ENCODE measurements at regions not wholly inside any gene's neighbourhood (a gene's known extent, or its start where the extent isn't known, plus 50 kb on each side); places are given as distances from the start of the nearest gene placed in this dataset.
"Not testable (repeated sequence)": the region's sequence is repeated elsewhere in the genome, so short reads cannot be mapped to it uniquely, and the experiment has no call there.

DNA sequence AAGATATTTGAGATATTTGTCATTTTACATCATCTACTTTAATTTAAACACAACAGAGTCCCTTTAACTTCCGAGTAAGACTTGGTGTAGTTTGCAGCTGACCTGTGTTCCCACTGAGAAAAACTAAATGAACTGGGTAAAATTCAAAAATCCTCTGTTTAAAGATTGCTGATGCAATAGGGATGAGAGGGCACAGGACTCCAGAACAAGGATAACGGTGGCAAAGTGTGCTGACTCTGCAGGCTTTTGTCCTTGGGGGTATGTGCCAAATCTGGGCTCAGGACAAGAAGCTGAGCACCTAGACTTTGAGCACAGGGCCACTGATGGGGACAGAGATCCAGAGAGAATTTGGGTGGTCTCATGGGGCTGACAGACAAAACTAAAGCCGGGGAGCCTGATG, 156.8 kb downstream of the CCDC71L start:
- Histone ChIP-seq H3K4me1 (ENCODE audit: low read depth) (no peaks in the 10 kb centered on the region), H3K9me3 (no peaks in the 10 kb centered on the region), H3K36me3 (ENCODE audit: low read depth) (no peaks in the 10 kb centered on the region), H3K4me3 (no peak overlapping the region)
- TF ChIP-seq, protein P1, sequence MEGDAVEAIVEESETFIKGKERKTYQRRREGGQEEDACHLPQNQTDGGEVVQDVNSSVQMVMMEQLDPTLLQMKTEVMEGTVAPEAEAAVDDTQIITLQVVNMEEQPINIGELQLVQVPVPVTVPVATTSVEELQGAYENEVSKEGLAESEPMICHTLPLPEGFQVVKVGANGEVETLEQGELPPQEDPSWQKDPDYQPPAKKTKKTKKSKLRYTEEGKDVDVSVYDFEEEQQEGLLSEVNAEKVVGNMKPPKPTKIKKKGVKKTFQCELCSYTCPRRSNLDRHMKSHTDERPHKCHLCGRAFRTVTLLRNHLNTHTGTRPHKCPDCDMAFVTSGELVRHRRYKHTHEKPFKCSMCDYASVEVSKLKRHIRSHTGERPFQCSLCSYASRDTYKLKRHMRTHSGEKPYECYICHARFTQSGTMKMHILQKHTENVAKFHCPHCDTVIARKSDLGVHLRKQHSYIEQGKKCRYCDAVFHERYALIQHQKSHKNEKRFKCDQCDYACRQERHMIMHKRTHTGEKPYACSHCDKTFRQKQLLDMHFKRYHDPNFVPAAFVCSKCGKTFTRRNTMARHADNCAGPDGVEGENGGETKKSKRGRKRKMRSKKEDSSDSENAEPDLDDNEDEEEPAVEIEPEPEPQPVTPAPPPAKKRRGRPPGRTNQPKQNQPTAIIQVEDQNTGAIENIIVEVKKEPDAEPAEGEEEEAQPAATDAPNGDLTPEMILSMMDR (IDR thresholded peaks at IDR 0.05) = no peak
- DNase-seq = no peak
- no peak for ATAC-seq
- intact Hi-C loops (cut with DNase I, micrococcal nuclease) = no loop called here

- no peak for DNase-seq
- no peaks in the 10 kb centered on the region for H3K36me3 ChIP-seq (ENCODE audit: low read depth)
- intact Hi-C loops (cut with DNase I, micrococcal nuclease) = no loop called here
- no peak for ATAC-seq
- H3K9me3 ChIP-seq = no peaks in the 10 kb centered on the region
- TF ChIP-seq, protein P1 (IDR thresholded peaks at IDR 0.05) = no peak
- H3K4me3 ChIP-seq = no peak overlapping the region
- no peaks in the 10 kb centered on the region for H3K4me1 ChIP-seq (ENCODE audit: low read depth)
Observed at GRCh38 chr7:106503626-106504025, 157.3 kb downstream of the CCDC71L start.

DNA sequence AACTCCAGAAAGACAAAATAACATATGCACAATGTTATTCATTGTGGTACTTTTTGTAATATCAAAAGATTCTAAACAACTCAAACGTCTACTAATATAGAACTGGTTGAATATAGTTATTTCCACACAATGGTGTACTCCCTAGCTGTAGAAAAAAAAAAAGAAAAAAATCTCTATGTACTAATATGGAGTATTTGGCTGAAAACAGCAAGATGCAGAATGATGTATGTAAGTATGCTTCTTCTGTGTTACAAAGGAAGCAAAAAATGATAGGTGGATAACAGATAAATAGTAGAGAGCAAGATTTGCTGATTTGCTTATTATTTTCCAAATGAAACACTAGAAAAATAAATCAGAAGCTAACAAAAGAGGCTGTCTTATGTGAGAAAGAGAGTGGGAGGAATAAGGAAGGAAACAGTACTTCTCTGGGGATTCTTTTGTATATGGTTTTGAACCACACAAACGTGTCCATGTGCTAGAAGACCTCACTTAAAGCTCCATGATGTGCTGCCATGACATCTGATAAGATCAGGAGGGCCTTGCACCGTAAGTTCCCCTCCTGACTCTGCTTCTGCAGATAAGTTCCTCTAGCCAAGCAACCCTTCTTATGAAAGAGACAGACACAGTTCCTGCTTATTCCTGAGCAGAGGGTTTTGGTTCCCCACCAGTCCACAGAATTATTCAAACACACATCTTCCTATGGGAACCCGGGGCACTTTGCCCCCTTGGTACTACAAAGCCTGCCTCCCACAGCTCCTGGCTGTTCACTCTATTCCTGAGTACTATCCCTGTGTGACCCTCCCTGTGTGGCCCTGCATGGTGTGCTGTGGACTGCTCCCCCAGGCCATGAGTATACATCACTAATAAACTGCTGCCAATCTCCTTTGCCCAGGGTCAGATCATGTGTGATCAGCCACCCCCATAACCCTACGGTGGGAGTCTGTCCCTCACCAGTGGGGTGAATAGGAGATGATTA, 159.1 kb downstream of the CCDC71L start:
- Histone ChIP-seq H3K9me3 (no peaks in the 10 kb centered on the region), H3K4me1 (ENCODE audit: low read depth) (no peaks in the 10 kb centered on the region), H3K4me3 (no peak overlapping the region), H3K36me3 (ENCODE audit: low read depth) (no peaks in the 10 kb centered on the region)
- intact Hi-C loops (cut with DNase I, micrococcal nuclease) = no loop called here
- TF ChIP-seq, protein P1 (IDR thresholded peaks at IDR 0.05) = no peak
- ATAC-seq (no peak), DNase-seq (no peak)

- H3K9me3 ChIP-seq = no peaks in the 10 kb centered on the region
- TF ChIP-seq, protein P1 (IDR thresholded peaks at IDR 0.05) = no peak
- no peak overlapping the region for H3K4me3 ChIP-seq
- intact Hi-C loops (cut with DNase I, micrococcal nuclease) = no loop called here
- no peaks in the 10 kb centered on the region for H3K4me1 ChIP-seq (ENCODE audit: low read depth)
- H3K36me3 ChIP-seq (ENCODE audit: low read depth) = no peaks in the 10 kb centered on the region
- ATAC-seq (no peak), DNase-seq (no peak)
Observed at GRCh38 chr7:106499897-106500296, 161.1 kb downstream of the CCDC71L start.

DNA sequence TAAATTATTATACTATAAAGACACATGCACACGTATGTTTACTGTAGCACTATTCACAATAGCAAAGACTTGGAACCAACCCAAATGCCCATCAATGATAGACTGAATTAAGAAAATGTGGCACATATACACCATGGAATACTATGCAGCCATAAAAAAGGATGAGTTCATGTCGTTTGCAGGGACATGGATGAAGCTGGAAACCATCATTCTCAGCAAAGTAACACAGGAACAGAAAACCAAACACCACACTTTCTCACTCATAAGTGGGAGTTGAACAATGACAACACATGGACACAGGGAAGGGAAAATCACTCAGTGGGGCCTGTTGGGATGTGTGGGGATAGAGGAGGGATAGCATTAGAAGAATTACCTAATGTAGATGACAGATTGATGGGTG, 163.0 kb downstream of the CCDC71L start:
- H3K4me3 ChIP-seq; H3K9me3 ChIP-seq; DNase-seq; intact Hi-C loops (cut with DNase I, micrococcal nuclease); H3K4me1 ChIP-seq (ENCODE audit: low read depth); ATAC-seq; H3K36me3 ChIP-seq (ENCODE audit: low read depth): not testable (repeated sequence)

- TF ChIP-seq, protein P1 (IDR thresholded peaks at IDR 0.05) = no peak
- Histone ChIP-seq H3K4me3 (no peak overlapping the region), H3K36me3 (ENCODE audit: low read depth) (no peaks in the 10 kb centered on the region), H3K9me3 (no peaks in the 10 kb centered on the region), H3K4me1 (ENCODE audit: low read depth) (no peaks in the 10 kb centered on the region)
- ATAC-seq (peak; percentile 78), DNase-seq (peak; percentile 71 to 74 (median 72))
- intact Hi-C loops (cut with DNase I, micrococcal nuclease) = no loop called here
Observed at GRCh38 chr7:106493041-106493731, 167.8 kb downstream of the CCDC71L start.
